SK-N-SH (cell line): ENCODE measurements at regions not wholly inside any gene's neighbourhood (a gene's known extent, or its start where the extent isn't known, plus 50 kb on each side); places are given as distances from the start of the nearest gene placed in this dataset.

Source experiments
- CTCF ChIP-seq: fragments of 200-600 bp; sonication (generic); IDR thresholded peaks from 2 replicates; pipeline ENCODE4 v1.6.1; 2017; ENCODE audit warnings: antibody characterized with exemption, mild to moderate bottlenecking, moderate library complexity
- MXI1 ChIP-seq: IDR thresholded peaks from 2 replicates; pipeline ENCODE4 v1.6.1; 2012; ENCODE audit warnings: mild to moderate bottlenecking, low read depth, low read length, improper control_type of control experiment
- RAD21 ChIP-seq: IDR thresholded peaks from 2 replicates; pipeline ENCODE4 v1.6.1; 2012; ENCODE audit warnings: mild to moderate bottlenecking, low read length
- RFX5 ChIP-seq: IDR thresholded peaks from 2 replicates; pipeline ENCODE4 v1.6.1; 2012; ENCODE audit warnings: mild to moderate bottlenecking, improper control_type of control experiment, low read length
- SMC3 ChIP-seq: IDR thresholded peaks from 2 replicates; pipeline ENCODE4 v1.6.1; 2012; ENCODE audit warnings: low read depth, low read length, improper control_type of control experiment

- TF ChIP-seq CTCF (no peak), RFX5 (no peak), RAD21 (no peak), SMC3 (no peak), MXI1 (no peak)
Measured at GRCh38 chr5:39946356-39947045, 521.7 kb upstream of the DAB2 start.
